ENCODE measurements at regions not wholly inside any gene's neighbourhood (a gene's known extent, or its start where the extent isn't known, plus 50 kb on each side); places are given as distances from the start of the nearest gene placed in this dataset.
"Not testable (repeated sequence)": the region's sequence is repeated elsewhere in the genome, so short reads cannot be mapped to it uniquely, and the experiment has no call there.

DNA sequence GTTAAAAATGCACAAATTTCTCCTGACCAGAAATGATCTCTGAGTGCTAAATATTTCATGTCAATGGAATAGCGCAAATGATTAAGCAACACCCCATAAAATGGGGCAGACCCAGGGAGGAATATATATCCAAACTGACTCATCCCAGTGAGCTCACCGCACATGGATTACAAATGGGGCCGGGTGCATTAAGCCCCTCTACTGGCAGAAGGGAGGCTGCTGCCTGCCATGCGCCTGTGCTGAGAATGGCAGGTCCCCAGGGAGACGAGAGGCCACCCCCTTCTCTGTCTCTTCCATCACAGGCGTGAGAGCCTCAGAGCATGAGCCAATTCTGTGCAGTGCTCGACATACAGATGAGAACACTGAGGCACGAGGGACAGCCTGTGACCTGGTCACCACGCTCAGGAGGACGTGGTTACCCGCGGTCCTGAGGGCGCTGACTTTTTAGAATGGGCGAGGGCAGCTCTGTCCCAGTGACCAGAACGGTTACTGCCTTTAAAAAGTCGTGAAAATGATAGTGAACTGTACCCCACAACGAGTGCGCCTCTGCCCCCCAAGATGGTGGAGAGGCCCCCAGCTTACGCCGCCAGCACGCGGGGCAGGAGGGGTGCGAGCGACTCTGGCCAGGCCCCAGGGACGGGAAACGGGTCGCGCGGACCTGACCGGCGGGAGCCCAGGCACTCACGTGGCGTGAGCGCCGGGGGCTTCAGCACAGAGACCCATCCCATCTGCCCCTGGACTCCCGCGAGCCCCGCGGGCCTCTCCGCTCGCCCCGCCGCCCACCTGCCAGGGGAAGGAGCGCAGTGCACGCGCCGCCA is 130.2 kb upstream of the ALDH3B2 start:
- DNase-seq = peak; percentile 72

DNA sequence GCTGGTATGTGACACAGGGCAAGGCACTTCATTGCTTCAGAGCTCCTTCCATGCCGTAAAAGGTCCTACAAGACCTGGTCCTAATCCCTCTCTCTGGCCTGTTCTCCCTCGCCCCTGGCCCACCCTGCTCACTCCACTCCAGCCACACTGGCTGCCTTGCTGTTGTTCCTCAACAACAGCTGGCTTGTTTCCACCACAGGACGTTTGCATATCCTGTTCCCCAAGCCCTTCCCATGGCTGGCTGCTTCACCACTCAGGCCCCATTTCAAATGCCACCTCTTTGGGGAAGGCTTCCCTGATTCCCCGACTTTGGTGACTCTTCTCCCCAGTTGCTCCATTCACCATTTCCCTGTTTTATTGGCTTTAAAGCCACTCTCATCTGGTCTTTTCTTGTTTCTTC is 129.1 kb upstream of the ALDH3B2 start:
- DNase-seq = not testable (repeated sequence)

DNA sequence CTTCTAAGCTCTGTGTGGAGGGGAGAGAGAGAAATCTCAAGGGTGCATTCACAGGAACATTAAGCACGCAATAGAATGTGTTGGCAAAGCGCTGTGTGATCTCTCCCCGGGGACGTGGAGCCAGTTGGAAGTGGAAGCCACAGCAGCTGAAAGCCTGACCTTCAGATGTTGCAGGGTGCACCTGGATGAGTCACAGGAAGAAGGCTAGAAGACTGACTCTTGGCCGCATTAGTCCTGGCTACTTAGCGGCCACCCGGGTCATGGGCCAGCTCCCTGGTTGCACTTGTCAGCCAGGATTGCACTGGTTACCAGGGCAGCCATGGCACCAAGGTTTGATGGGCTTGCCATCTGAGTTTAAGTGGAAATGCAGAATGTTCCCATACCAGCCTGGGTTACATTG is 128.6 kb upstream of the ALDH3B2 start:
- DNase-seq = not testable (repeated sequence)

DNA sequence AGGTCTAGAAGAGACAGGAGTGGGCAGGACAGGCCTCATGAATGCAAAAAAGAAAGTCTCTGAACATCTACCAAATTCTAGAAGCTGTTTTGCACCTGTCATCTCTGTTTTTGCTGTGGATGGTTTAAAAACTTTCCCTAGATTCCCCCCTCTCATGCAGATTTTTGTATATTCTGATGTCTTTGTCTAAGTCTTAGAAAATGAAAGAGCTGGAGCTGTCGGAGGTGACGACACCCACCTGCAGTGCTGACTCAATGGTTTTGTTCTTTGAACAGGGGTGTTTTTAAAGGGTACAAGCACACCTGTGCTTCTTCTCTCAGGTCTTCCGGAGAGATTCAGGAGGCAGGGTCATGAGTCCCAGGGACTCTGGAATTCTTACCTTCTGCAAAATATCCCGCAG is 128.2 kb upstream of the ALDH3B2 start:
- not testable (repeated sequence) for DNase-seq

DNA sequence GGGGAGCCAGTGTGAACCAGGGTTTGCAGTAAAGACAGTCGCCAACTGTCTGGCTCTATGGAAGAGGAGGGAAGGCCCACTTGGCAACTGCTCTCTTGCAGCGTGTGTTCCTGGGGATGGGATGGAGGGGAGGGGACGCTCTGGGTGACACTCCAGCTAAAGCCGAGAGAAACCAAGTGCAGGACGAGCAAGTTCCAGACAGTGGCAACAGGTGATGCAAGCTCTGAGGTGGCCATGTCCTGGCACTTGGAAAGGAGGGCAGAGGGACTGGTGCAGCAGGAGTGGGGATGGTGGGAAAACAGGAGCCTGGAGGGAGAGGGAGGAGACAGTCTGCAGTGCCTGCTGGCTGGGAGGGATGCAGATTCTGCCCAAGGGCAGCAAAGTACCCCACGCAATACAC is 127.0 kb upstream of the ALDH3B2 start:
- not testable (repeated sequence) for DNase-seq

DNA sequence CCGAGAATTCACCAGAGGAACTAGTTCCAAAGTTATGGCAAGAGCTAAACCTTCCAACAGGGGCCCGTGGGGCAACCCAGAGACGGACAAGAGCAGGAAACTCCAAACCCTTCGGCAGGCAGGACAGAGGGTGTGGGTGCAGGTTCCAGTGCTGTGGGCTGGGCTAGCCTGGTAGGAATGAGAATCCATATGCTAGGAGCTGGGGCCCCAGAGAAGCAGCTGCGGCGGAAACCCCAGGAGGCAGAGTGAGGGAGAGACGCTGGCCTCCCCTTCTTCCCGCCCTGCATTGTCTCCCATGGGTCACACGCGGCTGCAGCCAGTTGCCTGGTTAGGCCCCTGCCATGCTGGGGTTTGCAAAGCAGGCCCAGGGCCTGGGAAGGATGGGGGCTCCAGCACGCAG is 126.2 kb upstream of the ALDH3B2 start:
- DNase-seq = not testable (repeated sequence)

DNA sequence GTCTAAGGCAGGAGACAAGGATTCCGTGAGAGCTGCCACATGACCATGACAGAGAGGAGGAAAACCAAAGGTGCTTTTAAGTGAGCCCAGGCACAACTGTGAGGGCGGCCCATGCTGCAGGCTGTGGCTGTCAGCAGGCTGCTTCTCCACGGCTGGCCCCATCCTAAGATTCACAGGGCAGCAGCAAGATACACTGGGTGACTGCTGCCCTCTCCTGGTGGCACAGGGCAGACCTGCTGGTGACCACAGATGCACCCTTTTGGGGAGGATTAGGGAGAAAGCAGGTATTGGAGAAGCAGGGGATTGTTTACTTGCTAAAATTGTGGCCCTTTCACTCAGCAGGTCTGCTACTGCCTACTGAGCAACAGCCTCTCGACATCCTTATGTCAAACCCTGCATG is 125.4 kb upstream of the ALDH3B2 start:
- not testable (repeated sequence) for DNase-seq

DNA sequence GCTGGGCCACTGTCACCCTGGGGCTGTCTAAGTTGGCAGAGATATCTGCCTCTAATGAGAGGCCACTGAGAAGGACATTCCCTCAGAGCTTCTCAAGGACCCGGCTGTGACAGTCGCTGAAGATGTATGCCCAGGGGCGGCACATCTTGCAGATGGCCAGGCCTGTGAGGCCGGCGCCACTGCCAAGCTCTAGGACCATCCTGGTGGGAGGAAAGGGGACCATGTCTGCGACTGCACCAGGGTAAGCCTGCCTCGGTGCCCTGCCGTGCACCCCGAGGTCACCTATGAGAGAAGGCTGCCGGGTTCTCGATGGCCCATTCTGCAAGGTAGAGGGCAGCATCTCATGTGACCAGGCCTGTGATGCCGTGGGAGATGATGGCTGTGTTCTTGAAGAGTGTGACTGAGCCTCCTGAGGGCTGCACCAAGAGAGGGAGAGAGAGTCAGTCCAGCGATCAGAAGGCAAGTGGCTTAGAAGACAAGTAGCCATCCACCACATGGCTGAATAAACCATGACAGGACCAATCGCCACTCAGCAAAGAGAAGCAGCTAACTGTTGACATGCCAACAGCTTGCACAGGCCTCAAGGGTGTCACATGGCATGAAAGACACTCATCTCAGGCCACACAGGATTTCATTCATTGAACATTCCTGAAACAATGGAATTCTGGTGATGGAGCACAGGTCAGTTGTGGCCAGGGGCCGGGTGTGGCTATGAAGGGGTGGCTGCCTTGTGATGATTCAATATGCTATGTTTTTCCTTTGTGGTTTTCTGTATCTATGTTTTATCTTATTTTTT is 123.5 kb upstream of the ALDH3B2 start:
- DNase-seq = not testable (repeated sequence)

DNA sequence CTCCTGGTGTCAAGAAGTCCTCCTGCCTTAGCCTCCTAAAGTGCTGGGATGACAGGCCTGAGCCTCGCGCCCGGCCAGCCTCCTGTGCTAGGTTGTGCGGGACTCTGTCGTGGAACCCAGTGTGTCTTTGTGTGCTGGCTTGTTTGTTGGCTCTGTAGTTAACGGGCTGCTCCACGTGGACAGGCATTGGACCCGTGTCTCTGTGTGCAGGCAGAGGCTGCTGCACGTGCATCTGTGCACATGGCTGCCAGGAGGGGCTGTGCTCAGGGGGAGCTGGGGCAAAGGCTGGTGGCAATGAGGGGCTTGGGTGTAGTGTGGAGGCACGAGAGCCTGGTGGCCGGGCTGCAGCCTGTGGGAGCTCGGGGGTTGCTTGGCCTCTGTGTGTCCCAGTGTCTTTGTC is 121.3 kb upstream of the ALDH3B2 start:
- no peak for DNase-seq

DNA sequence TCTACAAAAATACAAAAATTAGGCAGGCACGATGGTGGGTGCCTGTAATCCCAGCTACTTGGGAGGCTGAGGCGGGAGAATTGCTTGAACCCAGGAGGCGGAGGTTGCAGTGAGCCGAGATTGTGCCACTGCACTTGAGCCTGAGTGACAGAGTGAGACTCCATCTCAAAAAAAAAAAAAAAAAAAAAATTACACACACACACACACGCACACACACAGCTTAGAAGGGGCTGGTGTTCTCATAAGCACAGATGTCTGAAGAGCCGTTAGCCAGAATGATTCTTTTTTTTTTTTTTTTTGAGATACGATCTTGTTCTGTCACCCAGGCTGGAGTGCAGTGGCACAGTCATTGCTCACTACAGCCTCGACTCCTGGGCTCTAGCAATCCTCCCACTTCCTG is 119.3 kb upstream of the ALDH3B2 start:
- DNase-seq = not testable (repeated sequence)

DNA sequence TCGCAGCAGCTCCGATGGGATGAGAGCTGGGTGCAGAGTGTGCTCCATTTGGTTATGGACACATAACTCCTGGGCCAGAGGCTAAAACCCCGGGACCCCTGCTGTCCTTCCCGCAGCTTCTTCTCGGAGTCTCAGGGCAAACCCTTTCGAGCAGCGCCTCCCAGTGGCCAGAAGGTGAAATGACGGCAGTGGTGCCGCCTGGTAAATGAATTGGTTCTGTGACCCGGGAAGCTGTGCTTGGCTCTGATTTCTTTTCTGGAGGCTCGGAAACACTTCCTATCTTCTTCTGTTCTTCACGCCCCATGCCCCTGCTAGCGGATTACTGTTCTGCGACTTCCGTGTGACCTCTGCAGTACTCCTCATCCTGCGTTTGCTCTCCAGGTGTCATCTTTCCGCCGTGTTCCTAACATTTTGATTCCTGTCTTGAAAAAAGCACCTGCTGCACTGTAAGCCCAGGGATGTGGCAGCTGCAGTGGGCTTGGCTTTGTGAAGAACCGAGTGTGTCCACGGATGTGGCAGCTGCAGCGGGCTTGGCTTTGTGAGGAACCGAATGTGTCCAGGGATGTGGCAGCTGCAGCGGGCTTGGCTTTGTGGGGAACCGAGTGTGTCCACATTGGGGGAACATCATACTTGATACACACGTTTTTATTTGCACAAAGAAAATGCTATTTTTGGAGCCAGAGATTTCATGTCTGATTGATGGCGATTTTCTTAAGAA is 118.0 kb upstream of the ALDH3B2 start:
- DNase-seq = not testable (repeated sequence)

DNA sequence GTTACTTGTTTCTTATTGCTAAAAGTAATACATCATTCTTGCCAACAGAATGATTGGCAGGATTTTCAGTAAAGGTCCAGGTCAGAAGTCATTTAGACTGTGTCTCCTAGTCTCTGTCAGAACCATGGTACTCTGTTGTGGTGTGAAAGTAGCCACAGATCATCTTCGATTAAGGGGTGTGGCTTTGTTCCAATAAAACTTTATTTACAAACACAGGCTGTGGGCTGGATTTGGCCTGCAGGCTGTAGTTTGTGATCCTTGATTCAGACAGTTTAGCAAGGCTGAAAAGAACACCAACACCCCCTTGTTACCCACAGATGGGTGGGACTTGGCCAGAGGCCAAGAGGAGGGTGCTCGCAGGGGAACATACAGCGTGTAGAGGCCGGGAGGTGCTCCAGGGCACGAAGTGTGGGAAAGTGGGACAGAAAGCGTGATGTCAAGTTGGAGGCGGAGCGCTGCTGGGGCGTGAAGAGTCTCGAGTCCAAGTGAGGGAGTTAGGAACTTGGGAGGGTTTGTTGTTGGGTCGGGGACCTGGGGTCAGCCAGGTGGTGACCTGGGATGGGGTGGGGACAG is 117.3 kb upstream of the ALDH3B2 start:
- DNase-seq = not testable (repeated sequence)

DNA sequence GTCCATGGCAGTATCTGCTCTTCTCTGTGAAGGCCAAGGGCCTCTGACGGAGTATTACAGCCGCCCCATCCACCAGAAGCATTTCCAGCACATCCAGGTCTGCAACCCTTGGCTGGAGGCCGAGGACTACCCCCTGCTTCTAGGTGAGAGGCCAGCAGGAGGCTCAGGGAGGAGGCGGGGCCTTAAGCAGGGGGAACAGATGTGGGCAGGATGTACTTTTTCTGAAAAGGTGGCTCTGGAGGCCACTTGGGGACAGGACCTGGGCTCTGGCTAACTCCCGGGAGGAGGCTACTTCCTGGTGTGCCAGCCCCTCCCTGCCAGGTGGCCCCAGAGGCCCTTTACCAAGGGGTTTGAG is 113.9 kb upstream of the ALDH3B2 start:
- not testable (repeated sequence) for DNase-seq

DNA sequence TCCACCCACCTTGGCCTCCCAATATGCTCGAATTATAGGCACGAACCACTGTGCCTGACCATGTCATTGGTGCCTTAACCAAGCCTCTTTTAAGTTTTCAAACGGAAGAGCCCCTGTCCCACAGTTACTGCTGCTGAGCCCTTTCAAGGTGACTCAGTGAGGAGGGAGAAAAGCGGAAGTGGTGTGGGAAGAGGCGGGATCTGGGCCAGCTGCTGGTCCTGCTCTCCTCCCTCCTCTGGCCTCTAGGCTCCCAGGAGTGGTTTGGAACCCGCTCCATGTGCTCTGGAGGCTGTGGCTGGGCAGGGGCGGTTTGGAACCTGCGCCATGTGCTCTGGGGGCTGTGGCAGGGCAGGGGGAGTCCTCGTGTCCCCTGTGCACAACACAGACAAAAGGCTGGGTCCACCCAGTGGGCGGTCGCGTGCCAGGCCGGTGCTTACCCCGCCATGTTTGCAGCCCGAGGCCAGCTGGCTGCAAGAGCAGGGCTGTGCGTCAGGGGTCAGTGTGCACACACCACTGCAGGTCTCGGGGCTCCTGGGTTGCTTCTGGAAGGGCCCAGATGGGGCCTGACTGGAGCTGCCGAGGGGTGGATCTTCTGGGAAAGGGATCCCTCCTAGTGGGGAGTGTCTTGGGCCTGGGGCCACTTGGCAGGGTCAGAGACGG is 113.4 kb upstream of the ALDH3B2 start:
- not testable (repeated sequence) for DNase-seq

DNA sequence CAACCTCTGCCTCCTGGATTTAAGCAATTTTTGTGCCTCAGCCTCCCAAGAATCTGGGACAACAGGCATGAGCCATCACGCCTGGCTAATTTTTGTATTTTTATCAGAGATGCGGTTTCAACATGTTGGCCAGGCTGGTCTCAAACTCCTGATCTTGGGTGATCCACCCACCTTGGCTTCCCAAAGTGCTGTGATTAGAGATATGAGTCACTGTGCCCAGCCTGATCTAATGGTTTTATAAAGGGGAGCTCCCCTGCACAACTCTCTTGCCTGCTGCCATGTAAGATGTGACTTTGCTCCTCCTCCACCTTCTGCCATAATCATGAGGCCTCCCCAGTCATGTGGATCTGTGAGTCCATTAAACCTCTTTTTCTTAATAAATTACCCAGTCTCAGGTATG is 107.5 kb upstream of the ALDH3B2 start:
- not testable (repeated sequence) for DNase-seq

DNA sequence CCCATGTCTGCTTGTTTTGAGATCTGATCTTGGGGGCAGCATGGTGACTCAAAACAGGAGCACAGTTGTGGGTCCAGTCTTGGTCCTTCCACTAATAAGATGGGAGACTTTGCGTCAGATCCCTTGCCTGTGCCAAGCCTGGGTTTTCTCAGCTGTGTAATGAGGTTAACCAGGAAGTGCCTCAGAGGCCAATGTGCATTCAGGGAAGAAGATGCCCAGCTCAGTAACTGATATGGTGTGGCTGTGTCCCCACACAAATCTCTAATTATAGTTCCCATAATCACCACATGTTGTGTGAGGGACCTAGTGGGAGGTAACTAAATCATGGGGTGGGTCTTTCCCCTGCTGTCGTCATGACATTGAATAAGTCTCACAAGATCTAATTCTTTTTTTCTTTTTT is 107.1 kb upstream of the ALDH3B2 start:
- DNase-seq = not testable (repeated sequence)

DNA sequence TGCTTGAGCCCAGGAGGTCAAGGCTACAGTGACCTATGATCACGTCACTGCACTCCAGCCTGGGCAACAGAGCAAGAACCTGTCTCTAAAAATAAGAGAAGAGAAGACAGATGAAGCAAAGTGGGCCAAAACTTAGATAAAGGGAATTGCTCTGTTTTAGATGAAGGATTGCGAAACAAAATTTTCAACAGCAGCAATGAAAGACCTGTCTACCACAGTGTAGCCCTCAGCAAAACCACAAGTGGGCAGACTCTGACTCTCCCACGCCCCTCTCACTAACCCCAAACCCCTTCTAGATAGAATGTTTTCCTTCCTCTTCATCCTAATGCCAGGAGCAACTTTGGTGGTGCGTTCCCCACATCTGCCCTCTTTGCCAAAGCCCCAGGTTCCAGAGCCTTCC is 105.6 kb upstream of the ALDH3B2 start:
- no peak for DNase-seq

DNA sequence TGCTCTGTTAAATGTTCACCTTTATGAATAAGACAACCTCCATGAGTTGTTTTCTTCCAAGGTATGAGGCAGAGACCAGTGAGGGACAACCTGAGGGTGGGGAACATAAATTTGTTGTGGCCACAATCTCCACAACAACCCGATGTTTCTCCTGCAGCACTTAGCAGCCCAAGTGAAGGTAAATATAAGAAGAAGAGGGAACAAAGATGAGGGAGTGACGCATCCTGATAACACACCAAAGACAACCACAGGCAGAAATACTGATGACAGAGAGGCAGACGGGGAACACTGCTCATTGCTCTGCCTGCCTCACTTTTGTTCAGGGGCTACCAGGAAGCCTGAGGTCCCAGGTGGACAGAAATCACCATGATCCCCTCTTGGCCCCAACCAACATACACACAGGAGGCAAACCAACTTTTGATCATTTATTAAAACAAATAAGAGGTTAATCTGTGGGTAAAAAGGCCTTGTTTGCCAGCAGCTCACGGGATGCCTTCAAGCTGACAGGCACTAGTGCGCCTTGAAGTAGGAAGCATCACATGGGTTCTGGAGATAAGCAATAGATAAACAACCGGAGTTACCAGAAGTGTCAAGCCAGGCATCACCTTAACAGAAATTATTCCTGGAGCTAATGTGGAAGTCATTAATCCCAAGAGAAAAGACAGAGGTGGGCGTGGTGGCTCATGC is 104.9 kb upstream of the ALDH3B2 start:
- not testable (repeated sequence) for DNase-seq

DNA sequence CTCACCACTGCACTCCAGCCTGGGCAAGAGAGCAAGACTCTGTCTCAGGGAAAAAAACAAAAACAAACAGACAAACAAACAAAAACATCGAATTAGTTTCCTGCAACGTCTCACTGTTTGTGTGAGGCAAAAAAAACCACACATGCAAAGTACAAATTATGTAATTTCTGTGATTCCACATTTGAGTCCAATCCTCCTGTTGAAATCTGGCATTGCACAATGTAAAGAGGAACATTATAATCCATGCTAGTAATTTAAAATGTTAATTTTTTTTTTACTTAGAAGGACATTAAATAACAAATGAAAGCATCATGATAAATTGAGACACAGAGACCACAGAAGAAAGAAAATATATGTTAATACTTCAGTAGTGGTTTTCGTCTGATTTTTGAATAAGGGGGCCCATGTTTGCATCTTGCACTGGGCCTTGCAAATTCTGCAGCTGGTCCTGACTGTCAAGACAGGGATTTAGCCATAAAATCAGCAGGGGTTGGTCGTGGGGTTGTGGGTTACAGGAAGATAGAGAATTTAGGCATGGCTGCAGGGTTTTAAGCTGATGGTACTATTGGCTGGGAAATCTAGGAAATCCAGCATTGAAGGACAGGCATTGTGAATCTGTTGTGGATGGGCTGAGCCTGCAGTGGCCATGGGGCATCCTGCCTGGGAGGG is 102.6 kb upstream of the ALDH3B2 start:
- DNase-seq = no peak

DNA sequence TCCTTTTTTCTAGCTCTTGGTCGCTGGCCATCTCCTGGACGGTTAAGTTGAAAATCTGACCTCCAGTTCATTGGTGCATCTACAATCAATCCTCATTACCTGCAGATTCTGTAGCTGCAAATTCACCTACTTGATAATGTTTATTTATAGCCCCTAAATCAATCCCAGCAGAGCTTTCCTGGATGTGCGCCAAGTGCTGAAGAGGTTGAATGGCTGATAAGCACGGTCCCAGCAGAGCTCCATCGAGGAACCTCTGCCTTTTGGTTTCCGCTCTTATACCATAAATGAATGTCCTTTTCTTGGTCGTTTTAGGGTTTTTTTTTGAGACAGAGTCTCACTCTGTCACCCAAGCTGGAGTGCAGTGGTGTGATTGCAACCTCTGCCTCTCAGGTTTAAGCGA is 99.8 kb upstream of the ALDH3B2 start:
- DNase-seq = not testable (repeated sequence)

All from skin of body (tissue), 1 donor.